CD4-positive, alpha-beta T cell (primary cell): ENCODE measurements at regions not wholly inside any gene's neighbourhood (a gene's known extent, or its start where the extent isn't known, plus 50 kb on each side); places are given as distances from the start of the nearest gene placed in this dataset.

Source experiments
- ATAC-seq: fragments of 200-7000 bp; cut with Tn5 transposase; one replicate; pipeline ENCODE4 v1.10.0; 2022; ENCODE audit warnings: mild to moderate bottlenecking; ENCODE audit not compliant: poor library complexity
- CTCF ChIA-PET: fragments of 350-600 bp; sonication (Branson Sonifier 250); formaldehyde crosslinking; loops from one replicate; lab custom pipeline; 2021; ENCODE audit warnings: antibody characterized with exemption, inconsistent platforms; lab: Charles Lee
- POLR2A ChIA-PET: fragments of 350-600 bp; sonication (Branson Sonifier 250); formaldehyde crosslinking; loops from one replicate; lab custom pipeline; 2021; ENCODE audit warnings: antibody characterized with exemption, inconsistent platforms; lab: Charles Lee
- DNase-seq, 14 experiments: peaks; one replicate each; pipeline ENCODE4 v3.0.0-alpha.2; 2013 to 2020; ENCODE audit warnings: mixed read lengths in 2 of 14
- H3K27ac ChIP-seq, 2 donors: one replicate each; pipeline versions ENCODE4 v1.5.1 to v1.7.0; 2013; ENCODE audit warnings: low read length in 2 of 2, low read depth in 1 of 2, mild to moderate bottlenecking in 1 of 2
- H3K27me3 ChIP-seq, 2 experiments: 1 replicate in 1 of 2; 2 replicates in 1 of 2; pipeline versions ENCODE4 v1.6.1 to v1.7.0; 2013; ENCODE audit warnings: low read length in 2 of 2, control low read depth in 1 of 2, mild to moderate bottlenecking in 1 of 2, moderate library complexity in 1 of 2; ENCODE audit not compliant: insufficient read depth in 2 of 2, control insufficient read depth in 1 of 2
- H3K36me3 ChIP-seq: one replicate; pipeline ENCODE4 v1.6.1; 2013; ENCODE audit warnings: low read length, control low read depth; ENCODE audit not compliant: insufficient read depth
- H3K4me1 ChIP-seq: one replicate; pipeline ENCODE4 v1.6.1; 2013; ENCODE audit warnings: low read length, control low read depth; ENCODE audit not compliant: insufficient read depth
- H3K4me3 ChIP-seq: one replicate; pipeline ENCODE4 v1.5.1; 2013; ENCODE audit warnings: mild to moderate bottlenecking, low read length, moderate library complexity
- H3K9me3 ChIP-seq, 2 experiments: 1 replicate in 1 of 2; 2 replicates in 1 of 2; pipeline versions ENCODE4 v1.6.1 to v1.7.0; 2013; ENCODE audit warnings: low read length in 2 of 2, mild to moderate bottlenecking in 2 of 2, control low read depth in 1 of 2, moderate library complexity in 1 of 2; ENCODE audit not compliant: control insufficient read depth in 1 of 2, insufficient read depth in 1 of 2
- H3K27ac Mint-ChIP-seq: one replicate; pipeline ENCODE4 v1.8.0; 2020; ENCODE audit warnings: mixed read lengths
- H3K27me3 Mint-ChIP-seq: one replicate; pipeline ENCODE4 v1.8.0; 2021; ENCODE audit warnings: mixed read lengths
- H3K36me3 Mint-ChIP-seq: one replicate; pipeline ENCODE4 v1.8.0; 2021; ENCODE audit warnings: low read depth, mixed read lengths
- H3K4me1 Mint-ChIP-seq: one replicate; pipeline ENCODE4 v1.8.0; 2021; ENCODE audit warnings: low read depth, mixed read lengths
- H3K4me3 Mint-ChIP-seq: one replicate; pipeline ENCODE4 v1.8.0; 2020; ENCODE audit warnings: mild to moderate bottlenecking, mixed read lengths
- H3K9me3 Mint-ChIP-seq: one replicate; pipeline ENCODE4 v1.8.0; 2020; ENCODE audit warnings: mixed read lengths
- CTCF ChIP-seq: fragments of 200-600 bp; IDR thresholded peaks from one replicate; pipeline ENCODE4 v1.8.0; 2022; ENCODE audit warnings: antibody characterized with exemption, mild to moderate bottlenecking
- intact Hi-C, 2 experiments: fragments of 100-400 bp; cut with DNase I in 1 of 2; cut with micrococcal nuclease in 1 of 2; formaldehyde crosslinking; loops; one replicate each; pipeline versions ENCODE4 v1.15.1 to v1.9.0; 2023 to 2025; cut with DNase I, micrococcal nuclease

GRCh38 chrX:22404297-22404696 is 131.6 kb downstream of the CBLL2 start:
- no peak overlapping the region for H3K4me3 ChIP-seq
- ATAC-seq (no peak), DNase-seq (no peak)
- intact Hi-C loops: no loop called here
- no peak overlapping the region for H3K4me3 Mint-ChIP-seq
- no peaks in the 10 kb centered on the region for H3K4me1 Mint-ChIP-seq
- no peak overlapping the region for H3K27ac Mint-ChIP-seq
- H3K36me3 ChIP-seq: no peaks in the 10 kb centered on the region
- H3K36me3 Mint-ChIP-seq: no peaks in the 10 kb centered on the region
- H3K27me3 ChIP-seq: no peaks in the 10 kb centered on the region
- H3K27me3 Mint-ChIP-seq: no peaks in the 10 kb centered on the region
- CTCF ChIA-PET: no interaction called here
- no peak overlapping the region for H3K27ac ChIP-seq
- H3K9me3 ChIP-seq: no peaks in the 10 kb centered on the region
- no peaks in the 10 kb centered on the region for H3K9me3 Mint-ChIP-seq
- H3K4me1 ChIP-seq: no peaks in the 10 kb centered on the region
- POLR2A ChIA-PET: no interaction called here
- no peak for TF ChIP-seq CTCF

- no peaks in the 10 kb centered on the region for H3K36me3 Mint-ChIP-seq
- ChIA-PET POLR2A (no interaction called here), CTCF (no interaction called here)
- Histone ChIP-seq H3K27ac (no peak overlapping the region), H3K27me3 (no peaks in the 10 kb centered on the region), H3K4me3 (no peak overlapping the region), H3K9me3 (no peaks in the 10 kb centered on the region), H3K4me1 (no peaks in the 10 kb centered on the region), H3K36me3 (no peaks in the 10 kb centered on the region)
- no peaks in the 10 kb centered on the region for H3K9me3 Mint-ChIP-seq
- no peaks in the 10 kb centered on the region for H3K4me1 Mint-ChIP-seq
- no peak overlapping the region for H3K4me3 Mint-ChIP-seq
- ATAC-seq (no peak), DNase-seq (no peak)
- no peak overlapping the region for H3K27ac Mint-ChIP-seq
- TF ChIP-seq CTCF: no peak
- intact Hi-C loops: no loop called here
- H3K27me3 Mint-ChIP-seq: no peaks in the 10 kb centered on the region
These were observed 133.6 kb downstream of the CBLL2 start for GRCh38 chrX:22406201-22406737.

GRCh38 chrX:22409418-22409817 is 136.7 kb downstream of the CBLL2 start:
- no peak for TF ChIP-seq CTCF
- H3K4me3 Mint-ChIP-seq: no peak overlapping the region
- no peaks in the 10 kb centered on the region for H3K27me3 Mint-ChIP-seq
- no peak for ATAC-seq
- H3K9me3 Mint-ChIP-seq: no peaks in the 10 kb centered on the region
- Histone ChIP-seq H3K4me1 (no peaks in the 10 kb centered on the region), H3K27me3 (no peaks in the 10 kb centered on the region), H3K9me3 (no peaks in the 10 kb centered on the region), H3K36me3 (no peaks in the 10 kb centered on the region), H3K27ac (no peak overlapping the region), H3K4me3 (no peak overlapping the region)
- H3K4me1 Mint-ChIP-seq: no peaks in the 10 kb centered on the region
- CTCF ChIA-PET: no interaction called here
- H3K36me3 Mint-ChIP-seq: no peaks in the 10 kb centered on the region
- POLR2A ChIA-PET: no interaction called here
- DNase-seq: no peak
- H3K27ac Mint-ChIP-seq: no peak overlapping the region
- intact Hi-C loops: no loop called here
